ENCODE measurements at regions not wholly inside any gene's neighbourhood (a gene's known extent, or its start where the extent isn't known, plus 50 kb on each side); places are given as distances from the start of the nearest gene placed in this dataset.

GRCh38 chr7:16084370-16084769 lies 337.0 kb downstream of the CRPPA start:
- no peak for DNase-seq

- no peak for DNase-seq
These were observed 337.4 kb downstream of the CRPPA start for GRCh38 chr7:16083931-16084330.

GRCh38 chr7:16080131-16080530 lies 341.2 kb downstream of the CRPPA start:
- no peak for DNase-seq

GRCh38 chr7:16079723-16080122 lies 341.6 kb downstream of the CRPPA start:
- no peak for DNase-seq

- no peak for DNase-seq
These were observed 343.0 kb downstream of the CRPPA start for GRCh38 chr7:16078076-16078952.

- DNase-seq = peak; percentile 4
These were observed 350.0 kb downstream of the CRPPA start for GRCh38 chr7:16071246-16071857.

- DNase-seq = no peak
These were observed 350.5 kb downstream of the CRPPA start for GRCh38 chr7:16070806-16071205.

GRCh38 chr7:16069998-16070397 lies 351.3 kb downstream of the CRPPA start:
- no peak for DNase-seq

- DNase-seq = no peak
These were observed 353.2 kb downstream of the CRPPA start for GRCh38 chr7:16068183-16068582.

- DNase-seq = no peak
These were observed 353.6 kb downstream of the CRPPA start for GRCh38 chr7:16067711-16068110.

- DNase-seq = no peak
These were observed 354.4 kb downstream of the CRPPA start for GRCh38 chr7:16066805-16067459.

- DNase-seq = no peak
These were observed 355.4 kb downstream of the CRPPA start for GRCh38 chr7:16065939-16066338.

GRCh38 chr7:16063716-16064675 lies 357.3 kb downstream of the CRPPA start:
- no peak for DNase-seq

GRCh38 chr7:16063221-16063620 lies 358.1 kb downstream of the CRPPA start:
- no peak for DNase-seq

- no peak for DNase-seq
These were observed 359.1 kb downstream of the CRPPA start for GRCh38 chr7:16062269-16062668.

GRCh38 chr7:16061630-16062029 lies 359.7 kb downstream of the CRPPA start:
- no peak for DNase-seq

- no peak for DNase-seq
These were observed 360.3 kb downstream of the CRPPA start for GRCh38 chr7:16061011-16061410.

GRCh38 chr7:16060502-16060901 lies 360.8 kb downstream of the CRPPA start:
- DNase-seq = no peak

GRCh38 chr7:16055263-16055976 lies 365.9 kb downstream of the CRPPA start:
- DNase-seq = no peak

- no peak for DNase-seq
These were observed 365.2 kb upstream of the MEOX2 start for GRCh38 chr7:16051561-16052255.

GRCh38 chr7:16046041-16046440 lies 359.6 kb upstream of the MEOX2 start:
- no peak for DNase-seq

All from GDM1 (cell line).